ENCODE measurements at regions not wholly inside any gene's neighbourhood (a gene's known extent, or its start where the extent isn't known, plus 50 kb on each side); places are given as distances from the start of the nearest gene placed in this dataset.

GRCh38 chr10:131499566-131499965, 188.0 kb upstream of the TCERG1L start:
- Mint-ChIP-seq H3K36me3 (ENCODE audit: low read depth) (no peaks in the 10 kb centered on the region), H3K4me3 (no peak overlapping the region)
- DNase-seq = no peak

GRCh38 chr10:131500181-131500580, 188.7 kb upstream of the TCERG1L start:
- DNase-seq = no peak
- H3K36me3 Mint-ChIP-seq (ENCODE audit: low read depth) = no peaks in the 10 kb centered on the region
- H3K4me3 Mint-ChIP-seq = no peak overlapping the region
- H3K27me3 Mint-ChIP-seq = no peaks in the 10 kb centered on the region
- no peak overlapping the region for H3K27ac Mint-ChIP-seq
- no peaks in the 10 kb centered on the region for H3K4me1 Mint-ChIP-seq (ENCODE audit: low read depth)
- peaks cover 29% of the 10 kb centered on the region for H3K9me3 Mint-ChIP-seq

More at GRCh38 chr10:131499566-131499965, 188.0 kb upstream of the TCERG1L start:
- Mint-ChIP-seq H3K9me3 (peaks cover 29% of the 10 kb centered on the region), H3K27me3 (no peaks in the 10 kb centered on the region), H3K27ac (no peak overlapping the region), H3K4me1 (ENCODE audit: low read depth) (no peaks in the 10 kb centered on the region)

GRCh38 chr10:131500892-131501291, 189.4 kb upstream of the TCERG1L start:
- peaks cover 29% of the 10 kb centered on the region for H3K9me3 Mint-ChIP-seq
- no peaks in the 10 kb centered on the region for H3K36me3 Mint-ChIP-seq (ENCODE audit: low read depth)
- H3K4me3 Mint-ChIP-seq = no peak overlapping the region
- no peak overlapping the region for H3K27ac Mint-ChIP-seq
- H3K27me3 Mint-ChIP-seq = no peaks in the 10 kb centered on the region
- H3K4me1 Mint-ChIP-seq (ENCODE audit: low read depth) = no peaks in the 10 kb centered on the region
- no peak for DNase-seq

GRCh38 chr10:131503992-131504391, 192.5 kb upstream of the TCERG1L start:
- Mint-ChIP-seq H3K4me1 (ENCODE audit: low read depth) (no peaks in the 10 kb centered on the region), H3K9me3 (peaks cover 29% of the 10 kb centered on the region), H3K36me3 (ENCODE audit: low read depth) (no peaks in the 10 kb centered on the region), H3K4me3 (no peak overlapping the region), H3K27ac (no peak overlapping the region), H3K27me3 (no peaks in the 10 kb centered on the region)
- no peak for DNase-seq

- no peak overlapping the region for H3K27ac Mint-ChIP-seq
- H3K27me3 Mint-ChIP-seq = no peaks in the 10 kb centered on the region
- H3K9me3 Mint-ChIP-seq = peaks cover 5% of the 10 kb centered on the region
- no peak for DNase-seq
- no peaks in the 10 kb centered on the region for H3K4me1 Mint-ChIP-seq (ENCODE audit: low read depth)
- H3K36me3 Mint-ChIP-seq (ENCODE audit: low read depth) = no peaks in the 10 kb centered on the region
- H3K4me3 Mint-ChIP-seq = no peak overlapping the region
These were observed 199.9 kb upstream of the TCERG1L start for GRCh38 chr10:131511391-131511790.

GRCh38 chr10:131512852-131513251, 201.3 kb upstream of the TCERG1L start:
- Mint-ChIP-seq H3K36me3 (ENCODE audit: low read depth) (no peaks in the 10 kb centered on the region), H3K9me3 (peaks cover 5% of the 10 kb centered on the region), H3K27me3 (no peaks in the 10 kb centered on the region), H3K27ac (no peak overlapping the region), H3K4me1 (ENCODE audit: low read depth) (no peaks in the 10 kb centered on the region), H3K4me3 (no peak overlapping the region)
- DNase-seq = no peak

- no peaks in the 10 kb centered on the region for H3K4me1 Mint-ChIP-seq (ENCODE audit: low read depth)
- H3K27me3 Mint-ChIP-seq = no peaks in the 10 kb centered on the region
- H3K36me3 Mint-ChIP-seq (ENCODE audit: low read depth) = no peaks in the 10 kb centered on the region
- no peak overlapping the region for H3K4me3 Mint-ChIP-seq
- no peak overlapping the region for H3K27ac Mint-ChIP-seq
- DNase-seq = no peak
- peaks cover 5% of the 10 kb centered on the region for H3K9me3 Mint-ChIP-seq
These were observed 201.9 kb upstream of the TCERG1L start for GRCh38 chr10:131513445-131513844.

- DNase-seq = no peak
- Mint-ChIP-seq H3K4me1 (ENCODE audit: low read depth) (no peaks in the 10 kb centered on the region), H3K4me3 (no peak overlapping the region), H3K9me3 (peaks cover 5% of the 10 kb centered on the region), H3K27me3 (no peaks in the 10 kb centered on the region), H3K36me3 (ENCODE audit: low read depth) (no peaks in the 10 kb centered on the region), H3K27ac (no peak overlapping the region)
These were observed 202.4 kb upstream of the TCERG1L start for GRCh38 chr10:131513901-131514300.

- Mint-ChIP-seq H3K27me3 (no peaks in the 10 kb centered on the region), H3K9me3 (peaks cover 7% of the 10 kb centered on the region), H3K4me3 (no peak overlapping the region), H3K4me1 (ENCODE audit: low read depth) (no peaks in the 10 kb centered on the region), H3K36me3 (ENCODE audit: low read depth) (no peaks in the 10 kb centered on the region), H3K27ac (no peak overlapping the region)
- no peak for DNase-seq
These were observed 202.9 kb upstream of the TCERG1L start for GRCh38 chr10:131514454-131514853.

GRCh38 chr10:131516285-131516684, 204.8 kb upstream of the TCERG1L start:
- no peak for DNase-seq
- Mint-ChIP-seq H3K9me3 (peaks cover 4% of the 10 kb centered on the region), H3K4me3 (no peak overlapping the region), H3K27ac (no peak overlapping the region), H3K36me3 (ENCODE audit: low read depth) (no peaks in the 10 kb centered on the region), H3K27me3 (peaks cover 4% of the 10 kb centered on the region), H3K4me1 (ENCODE audit: low read depth) (no peaks in the 10 kb centered on the region)

- peaks cover 2% of the 10 kb centered on the region for H3K9me3 Mint-ChIP-seq
- no peak overlapping the region for H3K27ac Mint-ChIP-seq
- H3K36me3 Mint-ChIP-seq (ENCODE audit: low read depth) = no peaks in the 10 kb centered on the region
These were observed 206.3 kb upstream of the TCERG1L start for GRCh38 chr10:131517781-131518180.

GRCh38 chr10:131519723-131520605, 208.4 kb upstream of the TCERG1L start:
- Mint-ChIP-seq H3K9me3 (peaks cover 3% of the 10 kb centered on the region), H3K27me3 (peaks cover 4% of the 10 kb centered on the region), H3K4me1 (ENCODE audit: low read depth) (no peaks in the 10 kb centered on the region), H3K27ac (no peak overlapping the region), H3K36me3 (ENCODE audit: low read depth) (no peaks in the 10 kb centered on the region), H3K4me3 (no peak overlapping the region)
- DNase-seq = no peak

More at GRCh38 chr10:131517781-131518180, 206.3 kb upstream of the TCERG1L start:
- Mint-ChIP-seq H3K27me3 (peaks cover 4% of the 10 kb centered on the region), H3K4me1 (ENCODE audit: low read depth) (no peaks in the 10 kb centered on the region), H3K4me3 (no peak overlapping the region)
- no peak for DNase-seq

- no peak overlapping the region for H3K27ac Mint-ChIP-seq
- H3K4me1 Mint-ChIP-seq (ENCODE audit: low read depth) = no peaks in the 10 kb centered on the region
- H3K36me3 Mint-ChIP-seq (ENCODE audit: low read depth) = no peaks in the 10 kb centered on the region
- no peak for DNase-seq
- H3K9me3 Mint-ChIP-seq = no peaks in the 10 kb centered on the region
- no peak overlapping the region for H3K4me3 Mint-ChIP-seq
- H3K27me3 Mint-ChIP-seq = no peaks in the 10 kb centered on the region
These were observed 220.0 kb upstream of the TCERG1L start for GRCh38 chr10:131531265-131532190.

- H3K4me3 Mint-ChIP-seq = no peak overlapping the region
- no peaks in the 10 kb centered on the region for H3K36me3 Mint-ChIP-seq (ENCODE audit: low read depth)
- no peaks in the 10 kb centered on the region for H3K4me1 Mint-ChIP-seq (ENCODE audit: low read depth)
- H3K27ac Mint-ChIP-seq = no peak overlapping the region
- no peaks in the 10 kb centered on the region for H3K27me3 Mint-ChIP-seq
- H3K9me3 Mint-ChIP-seq = no peaks in the 10 kb centered on the region
- no peak for DNase-seq
These were observed 220.8 kb upstream of the TCERG1L start for GRCh38 chr10:131532291-131532690.
